Esophagus (tissue), 2 donors: ENCODE measurements at regions not wholly inside any gene's neighbourhood (a gene's known extent, or its start where the extent isn't known, plus 50 kb on each side); places are given as distances from the start of the nearest gene placed in this dataset.

Experiments
- H3K27ac ChIP-seq, 2 donors: one replicate each; pipeline ENCODE4 v1.5.1; 2013; ENCODE audit warnings: low read depth in 2 of 2, mild to moderate bottlenecking in 2 of 2, inconsistent platforms in 1 of 2, low read length in 1 of 2, moderate library complexity in 1 of 2
- H3K27me3 ChIP-seq, 2 donors: one replicate each; pipeline ENCODE4 v1.6.1; 2013; ENCODE audit warnings: low read length in 2 of 2, control low read depth in 1 of 2, mild to moderate bottlenecking in 1 of 2; ENCODE audit not compliant: insufficient read depth in 2 of 2, control insufficient read depth in 1 of 2
- H3K36me3 ChIP-seq, 2 donors: one replicate each; pipeline ENCODE4 v1.6.1; 2013; ENCODE audit warnings: low read length in 1 of 2; ENCODE audit not compliant: control insufficient read depth in 2 of 2, insufficient read depth in 2 of 2
- H3K4me1 ChIP-seq, 2 donors: one replicate each; pipeline ENCODE4 v1.6.1; 2013; ENCODE audit warnings: low read length in 1 of 2; ENCODE audit not compliant: control insufficient read depth in 2 of 2, insufficient read depth in 2 of 2
- H3K4me3 ChIP-seq, 2 donors: one replicate each; pipeline ENCODE4 v1.5.1; 2013; ENCODE audit warnings: low read length in 2 of 2, mild to moderate bottlenecking in 2 of 2, low read depth in 1 of 2, moderate library complexity in 1 of 2
- H3K9me3 ChIP-seq, 2 donors: one replicate each; pipeline ENCODE4 v1.6.1; 2013; ENCODE audit warnings: mild to moderate bottlenecking in 2 of 2, low read depth in 1 of 2, low read length in 1 of 2, moderate library complexity in 1 of 2; ENCODE audit not compliant: control insufficient read depth in 2 of 2, insufficient read depth in 1 of 2
- WGBS, 2 donors: extraction: QIAGEN DNeasy Blood & Tissue Kit; methylation state at CpG; one replicate each; pipeline ENCODE4 v1.1.7; 2013; 5-methylcytosine and 5-hydroxymethylcytosine counted together
- donor health status: healthy with polysubstance abuse.
- donor health status: Bipolar disorder and iron deficiency.

DNA sequence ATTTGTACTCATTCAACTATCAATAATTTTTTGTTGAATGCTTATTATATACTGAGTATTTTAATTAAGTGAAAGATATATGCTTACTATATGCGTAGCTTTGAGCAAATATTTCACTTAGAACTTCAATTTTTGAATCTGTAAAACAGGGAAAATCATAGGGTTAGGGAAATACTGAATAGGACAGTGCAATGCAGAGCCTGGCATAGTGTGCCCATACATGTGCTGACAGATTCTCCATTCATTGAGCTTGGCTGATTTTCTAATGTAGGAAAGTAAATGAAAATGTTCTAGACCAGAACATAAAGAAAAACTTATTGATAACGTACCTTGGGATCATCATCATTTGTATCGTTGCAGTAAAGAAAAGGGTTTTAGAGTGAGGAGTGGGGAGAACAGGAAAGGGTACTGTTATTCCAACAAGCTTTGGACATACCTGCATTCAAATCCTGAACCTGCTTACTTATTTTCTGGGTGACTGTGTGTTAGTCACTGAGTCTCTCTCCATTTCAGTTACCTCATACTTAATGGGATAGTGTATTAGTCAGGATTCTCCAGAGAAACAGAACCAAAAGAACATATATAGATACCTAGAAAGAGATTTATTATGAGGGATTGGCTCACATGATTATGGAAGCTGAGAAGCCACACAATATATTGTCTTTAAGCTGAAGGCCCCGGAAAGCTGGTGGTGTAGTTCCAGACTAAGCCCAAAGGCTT lies 436.4 kb downstream of the ADAMTS20 start:
- Histone ChIP-seq H3K36me3 (no peaks in the 10 kb centered on the region), H3K4me3 (no peak overlapping the region)
- 86 to 92% methylated on average over 4 of the region's 4 CpGs for WGBS, 2 donors

DNA sequence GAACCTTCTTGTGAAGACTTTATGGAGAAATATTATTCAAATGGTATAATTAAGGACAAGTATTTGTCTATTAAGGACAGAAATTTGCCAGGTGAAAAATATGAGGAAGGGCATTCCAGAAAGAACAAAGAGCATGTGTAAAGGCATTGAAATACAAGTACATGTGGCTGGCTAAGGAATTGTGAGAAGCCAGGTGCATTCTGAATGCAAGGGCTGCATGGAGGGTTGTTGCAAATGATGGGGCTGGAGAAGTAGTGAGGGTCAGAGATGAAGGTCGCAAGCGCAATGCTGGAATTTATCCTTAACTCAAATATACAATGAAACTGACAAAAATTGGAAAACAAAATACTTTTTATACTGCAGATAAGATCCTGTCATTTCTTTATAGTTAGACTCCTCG lies 437.7 kb downstream of the ADAMTS20 start:
- 86 to 93% methylated on average over 3 of the region's 3 CpGs for WGBS, 2 donors
- no peaks in the 10 kb centered on the region for H3K9me3 ChIP-seq
- H3K4me3 ChIP-seq, result no peak overlapping the region
- H3K27me3 ChIP-seq, result no peaks in the 10 kb centered on the region
- H3K27ac ChIP-seq, result no peak overlapping the region
- no peaks in the 10 kb centered on the region for H3K36me3 ChIP-seq
- no peaks in the 10 kb centered on the region for H3K4me1 ChIP-seq

More for the DNA sequence above, 436.4 kb downstream of the ADAMTS20 start:
- Histone ChIP-seq H3K27ac (no peak overlapping the region), H3K4me1 (no peaks in the 10 kb centered on the region), H3K27me3 (no peaks in the 10 kb centered on the region), H3K9me3 (no peaks in the 10 kb centered on the region)

DNA sequence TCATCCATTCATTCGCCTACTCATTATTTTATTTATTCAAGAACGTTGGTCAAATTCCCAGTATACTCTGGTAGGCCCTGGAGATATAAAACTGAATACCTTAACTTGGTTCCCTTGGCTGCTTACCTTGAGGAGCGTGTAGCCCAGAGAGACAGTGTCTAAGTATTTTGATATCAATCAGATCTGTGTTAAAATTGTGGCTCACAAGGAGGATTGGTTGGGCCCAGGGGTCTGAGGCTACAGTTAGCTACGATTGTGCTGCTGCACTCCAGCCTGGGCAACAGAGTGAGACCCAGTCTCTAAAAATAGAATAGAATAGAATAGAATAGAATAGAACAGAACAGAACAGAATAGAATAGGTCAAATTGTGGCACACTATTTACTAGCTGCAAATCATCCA lies 438.4 kb downstream of the ADAMTS20 start:
- 47 to 50% methylated on average over 4 of the region's 4 CpGs for WGBS, 2 donors
- H3K4me1 ChIP-seq, result no peaks in the 10 kb centered on the region
- no peaks in the 10 kb centered on the region for H3K36me3 ChIP-seq
- H3K27me3 ChIP-seq, result no peaks in the 10 kb centered on the region
- H3K9me3 ChIP-seq, result no peaks in the 10 kb centered on the region
- no peak overlapping the region for H3K4me3 ChIP-seq
- no peak overlapping the region for H3K27ac ChIP-seq

DNA sequence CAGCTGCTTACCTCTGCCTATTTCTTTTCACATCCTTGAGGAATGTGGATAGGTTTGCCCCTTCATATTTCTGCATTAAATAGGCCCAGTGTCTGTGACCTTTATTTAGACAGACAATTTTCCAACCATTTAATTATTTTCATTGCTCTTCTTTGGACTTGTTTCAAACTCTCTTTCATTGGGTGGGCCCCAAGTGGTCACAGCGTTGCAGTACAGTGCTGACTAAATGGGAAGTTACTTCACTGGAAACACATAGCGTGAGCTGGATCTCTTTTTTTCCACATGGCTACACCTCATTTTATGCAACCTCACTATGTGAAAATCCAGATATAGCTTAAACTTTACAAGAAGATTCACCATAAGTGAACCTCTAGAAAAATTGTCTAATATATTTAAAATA lies 438.9 kb downstream of the ADAMTS20 start:
- Histone ChIP-seq H3K9me3 (no peaks in the 10 kb centered on the region), H3K4me3 (no peak overlapping the region), H3K27me3 (no peaks in the 10 kb centered on the region), H3K4me1 (no peaks in the 10 kb centered on the region), H3K36me3 (no peaks in the 10 kb centered on the region), H3K27ac (no peak overlapping the region)
- WGBS, 2 donors, result 59 to 67% methylated on average over 2 of the region's 2 CpGs

DNA sequence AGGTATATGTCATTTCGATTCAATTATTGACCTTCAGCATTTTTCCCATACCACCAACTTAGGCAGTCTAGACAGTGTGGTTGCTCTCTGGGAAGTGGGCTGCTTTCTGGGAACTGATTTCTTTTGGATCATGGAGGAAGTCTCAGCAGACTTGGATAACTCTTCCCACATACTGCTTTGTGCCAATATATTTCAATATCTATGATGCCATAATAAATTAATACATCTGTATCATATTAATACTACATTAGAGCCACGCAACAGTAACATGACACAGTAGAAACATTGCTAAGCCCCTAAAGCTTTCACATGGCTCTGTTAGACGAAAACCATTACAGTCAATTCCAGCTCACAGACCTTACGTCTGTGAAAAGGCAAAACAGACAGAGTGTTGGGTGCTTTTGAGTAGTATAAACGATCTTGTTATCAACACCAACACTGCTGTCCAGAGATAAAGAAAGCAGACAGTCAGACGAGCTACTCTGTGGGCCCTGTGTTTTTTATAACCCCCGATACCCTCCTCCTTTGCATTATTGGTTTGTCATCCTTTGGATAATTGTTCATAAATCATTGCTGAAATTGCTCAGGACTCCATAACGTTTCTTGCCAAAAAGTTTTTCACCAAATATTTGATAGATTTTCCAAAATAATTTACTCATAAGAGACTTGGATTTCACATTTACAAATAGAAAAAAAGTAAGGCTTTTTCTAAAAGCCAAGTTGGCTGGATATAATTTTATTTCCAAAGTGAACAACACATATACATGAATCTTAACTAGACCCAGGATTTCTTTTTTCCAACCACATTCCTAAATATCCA lies 439.7 kb downstream of the ADAMTS20 start:
- Histone ChIP-seq H3K9me3 (no peaks in the 10 kb centered on the region), H3K4me1 (no peaks in the 10 kb centered on the region), H3K4me3 (no peak overlapping the region), H3K27me3 (no peaks in the 10 kb centered on the region), H3K36me3 (no peaks in the 10 kb centered on the region), H3K27ac (no peak overlapping the region)
- 58 to 62% methylated on average over 8 of the region's 8 CpGs for WGBS, 2 donors

DNA sequence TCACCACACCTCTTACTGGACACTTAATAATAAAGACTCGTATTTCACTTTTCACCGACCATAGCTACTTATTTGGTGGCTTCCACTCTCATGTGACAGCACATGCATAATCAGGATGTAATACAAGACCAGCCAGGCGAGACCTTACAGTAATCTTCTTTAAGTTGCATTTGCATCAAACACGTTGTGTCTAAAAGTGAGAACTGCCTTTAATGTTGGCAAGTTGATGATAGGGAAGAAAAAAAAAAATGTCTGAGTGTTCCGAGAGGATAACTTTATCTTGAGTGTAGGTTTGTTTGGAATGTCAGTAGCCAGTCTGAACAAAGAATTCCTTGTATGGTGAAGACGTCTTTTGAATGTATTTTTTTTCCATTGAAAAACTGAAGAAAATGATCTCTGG lies 440.4 kb downstream of the ADAMTS20 start:
- WGBS, 2 donors, result 67 to 79% methylated on average over 6 of the region's 6 CpGs
- Histone ChIP-seq H3K36me3 (no peaks in the 10 kb centered on the region), H3K4me1 (no peaks in the 10 kb centered on the region), H3K9me3 (no peaks in the 10 kb centered on the region), H3K4me3 (no peak overlapping the region), H3K27me3 (no peaks in the 10 kb centered on the region), H3K27ac (no peak overlapping the region)

DNA sequence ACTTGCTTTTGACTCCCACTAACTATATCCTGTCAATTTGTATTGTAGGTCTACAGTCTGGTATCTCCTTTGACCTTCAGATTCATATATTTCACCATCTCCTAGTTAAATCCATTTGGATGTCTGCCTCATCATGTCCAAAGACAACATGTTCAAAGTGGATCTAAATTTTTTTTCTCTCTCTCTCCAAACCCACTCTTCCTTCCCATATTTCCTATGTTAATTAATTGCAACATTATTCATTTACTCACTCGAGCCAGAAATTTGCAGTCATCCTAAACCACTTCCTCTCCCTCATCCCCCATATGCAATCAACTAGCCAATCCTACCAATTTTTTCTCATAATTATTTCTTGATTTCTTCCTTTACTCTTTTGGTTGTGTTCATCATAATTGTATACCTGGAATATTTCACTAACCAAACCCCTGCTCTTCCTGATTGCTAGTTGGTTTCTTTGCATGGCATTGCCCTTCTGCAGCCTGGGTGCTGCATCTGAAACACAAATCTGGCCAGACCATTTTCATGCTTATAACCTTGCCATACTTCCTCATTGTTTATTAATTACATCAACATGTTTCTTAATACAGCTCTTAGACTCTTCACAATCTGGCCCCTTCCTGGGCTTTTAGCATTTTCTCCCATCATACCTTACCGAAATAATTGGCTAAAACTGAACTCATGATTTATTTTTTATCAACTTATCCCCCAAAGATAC lies 442.2 kb downstream of the ADAMTS20 start:
- Histone ChIP-seq H3K4me3 (no peak overlapping the region), H3K36me3 (no peaks in the 10 kb centered on the region), H3K4me1 (no peaks in the 10 kb centered on the region), H3K27ac (no peak overlapping the region), H3K27me3 (no peaks in the 10 kb centered on the region), H3K9me3 (no peaks in the 10 kb centered on the region)
- WGBS, 2 donors, result 73 to 83% methylated on average over 2 of the region's 2 CpGs

DNA sequence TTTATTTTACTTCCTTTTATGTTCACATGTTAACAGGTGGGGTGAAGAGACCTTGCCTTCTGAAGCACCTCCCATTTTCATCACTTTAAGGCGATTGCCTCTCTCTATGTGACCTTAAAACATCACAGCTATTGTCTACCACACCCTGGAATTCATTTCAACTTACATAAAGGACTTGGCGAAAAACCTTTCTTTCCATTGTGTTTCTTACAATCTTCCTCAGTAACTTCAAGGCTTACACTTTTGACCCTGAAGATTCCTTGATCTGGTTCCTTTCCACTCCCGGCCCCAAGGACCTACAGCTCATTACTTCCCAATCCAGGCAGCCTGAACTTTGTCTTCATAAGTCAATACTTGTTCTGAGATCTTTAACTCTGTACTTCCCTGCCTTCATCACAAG lies 443.3 kb downstream of the ADAMTS20 start:
- WGBS, 2 donors, result 47 to 48% methylated on average over 3 of the region's 3 CpGs
- Histone ChIP-seq H3K27ac (no peak overlapping the region), H3K4me1 (no peaks in the 10 kb centered on the region), H3K9me3 (peaks cover 0 to 2% of the 10 kb centered on the region in 2 donors), H3K27me3 (no peaks in the 10 kb centered on the region), H3K36me3 (no peaks in the 10 kb centered on the region), H3K4me3 (no peak overlapping the region)

DNA sequence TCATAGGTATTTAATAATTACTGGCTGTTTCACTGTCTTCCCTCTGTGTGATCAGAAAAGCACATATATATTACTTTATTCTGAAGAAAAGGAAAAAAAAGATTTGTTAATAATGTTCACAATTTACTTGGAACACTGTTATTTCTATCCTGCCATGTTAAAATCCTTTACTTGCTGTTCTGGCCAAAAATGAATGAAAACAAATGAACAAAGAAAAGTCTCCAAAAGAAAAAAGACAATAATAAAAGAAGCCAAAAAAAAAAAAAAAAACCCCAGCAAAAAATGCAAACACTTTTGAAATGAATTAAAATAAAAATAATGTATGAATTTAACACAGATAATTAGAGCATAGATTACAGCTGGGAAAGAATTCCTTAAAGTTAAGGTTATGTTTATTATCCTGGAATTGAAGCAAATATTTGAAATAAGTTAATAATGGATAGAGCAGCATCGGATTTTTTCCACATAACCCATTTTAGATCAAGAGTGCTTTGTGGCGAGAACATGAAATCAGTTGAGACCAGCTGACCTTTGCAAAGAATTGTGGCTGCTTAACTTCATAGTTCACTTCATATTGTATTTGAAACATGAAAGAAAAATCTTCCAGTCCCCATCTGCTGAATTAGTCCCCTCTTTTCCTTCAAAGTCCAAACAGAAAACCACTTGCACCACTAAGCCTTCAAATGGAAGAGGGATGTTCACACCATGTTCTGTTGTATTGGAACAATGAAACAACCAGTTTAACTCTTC lies 444.8 kb downstream of the ADAMTS20 start:
- Histone ChIP-seq H3K4me1 (no peaks in the 10 kb centered on the region), H3K4me3 (no peak overlapping the region), H3K27me3 (no peaks in the 10 kb centered on the region), H3K36me3 (no peaks in the 10 kb centered on the region), H3K9me3 (peaks cover 0 to 2% of the 10 kb centered on the region in 2 donors), H3K27ac (no peak overlapping the region)
- 63 to 64% methylated on average over 2 of the region's 2 CpGs for WGBS, 2 donors
